ENCODE measurements at regions not wholly inside any gene's neighbourhood (a gene's known extent, or its start where the extent isn't known, plus 50 kb on each side); places are given as distances from the start of the nearest gene placed in this dataset.

DNA sequence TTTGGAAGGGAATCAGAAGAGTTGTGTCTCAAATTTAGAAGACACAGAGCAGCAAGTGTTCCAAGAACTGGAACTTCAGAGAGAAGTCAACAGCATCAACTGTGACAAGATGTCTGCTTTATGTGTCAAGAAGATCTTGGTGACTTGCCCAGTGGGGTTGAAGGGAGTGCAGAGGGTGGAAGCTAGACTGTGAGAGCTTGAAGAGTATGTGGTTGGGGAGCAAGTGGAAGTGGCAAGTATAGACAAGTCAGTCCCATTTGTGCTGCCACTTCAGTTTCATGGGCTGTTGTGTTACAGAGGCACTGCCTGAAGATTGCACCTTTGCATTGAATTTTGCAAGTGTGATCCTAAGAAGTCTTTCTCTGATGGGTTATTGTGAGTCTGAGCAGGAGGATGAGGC is 68.7 kb upstream of the MC2R start (continued):
- TF ChIP-seq CTBP2 (IDR thresholded peaks at IDR 0.05; ENCODE audit: borderline replicate concordance, insufficient read depth, insufficient read length, low read length) (no peak), POLR2A (IDR thresholded peaks at IDR 0.05; ENCODE audit: control extremely low read depth in 1 of 2, low read depth in 2 of 2, low read length in 2 of 2) (no peak), PHF8 (conservative IDR thresholded peaks at IDR 0.05; ENCODE audit: low read depth, low read length) (no peak)
